ENCODE measurements at regions not wholly inside any gene's neighbourhood (a gene's known extent, or its start where the extent isn't known, plus 50 kb on each side); places are given as distances from the start of the nearest gene placed in this dataset.

- ATAC-seq (peak in 1 of 2 donors; percentile 43), DNase-seq (no peak)
- H3K27me3 ChIP-seq (ENCODE audit: low read depth) = no peaks in the 10 kb centered on the region
- H3K4me1 ChIP-seq = no peaks in the 10 kb centered on the region
- no peak overlapping the region for H3K4me3 ChIP-seq
- TF ChIP-seq CTCF (IDR thresholded peaks at IDR 0.05) = no peak
- H3K9me3 ChIP-seq = no peaks in the 10 kb centered on the region
- H3K36me3 ChIP-seq = no peaks in the 10 kb centered on the region
- no peak overlapping the region for H3K27ac ChIP-seq
- intact Hi-C loops (cut with DNase I) = no loop called here
Measured at GRCh38 chr14:55938249-55938791, 179.9 kb upstream of the PELI2 start.

- no peak overlapping the region for H3K4me3 ChIP-seq
- no peaks in the 10 kb centered on the region for H3K9me3 ChIP-seq
- H3K27me3 ChIP-seq (ENCODE audit: low read depth) = no peaks in the 10 kb centered on the region
- no peak overlapping the region for H3K27ac ChIP-seq
- H3K36me3 ChIP-seq = no peaks in the 10 kb centered on the region
- no peak for TF ChIP-seq CTCF (IDR thresholded peaks at IDR 0.05)
- ATAC-seq (no peak), DNase-seq (no peak)
- H3K4me1 ChIP-seq = no peaks in the 10 kb centered on the region
- intact Hi-C loops (cut with DNase I) = no loop called here
Measured at GRCh38 chr14:55942076-55942654, 176.0 kb upstream of the PELI2 start.

- no peak for TF ChIP-seq CTCF (IDR thresholded peaks at IDR 0.05)
- H3K27me3 ChIP-seq (ENCODE audit: low read depth) = no peaks in the 10 kb centered on the region
- intact Hi-C loops (cut with DNase I) = no loop called here
- H3K36me3 ChIP-seq = no peaks in the 10 kb centered on the region
- no peak for DNase-seq
- no peaks in the 10 kb centered on the region for H3K4me1 ChIP-seq
- ATAC-seq = no peak
- no peaks in the 10 kb centered on the region for H3K9me3 ChIP-seq
- H3K27ac ChIP-seq = no peak overlapping the region
- H3K4me3 ChIP-seq = no peak overlapping the region
Measured at GRCh38 chr14:55942826-55943225, 175.4 kb upstream of the PELI2 start.

GRCh38 chr14:55944757-55945156 lies 173.5 kb upstream of the PELI2 start:
- no peaks in the 10 kb centered on the region for H3K27me3 ChIP-seq (ENCODE audit: low read depth)
- H3K4me1 ChIP-seq = no peaks in the 10 kb centered on the region
- no peaks in the 10 kb centered on the region for H3K36me3 ChIP-seq
- no peak overlapping the region for H3K4me3 ChIP-seq
- H3K9me3 ChIP-seq = no peaks in the 10 kb centered on the region
- intact Hi-C loops (cut with DNase I) = no loop called here
- no peak for TF ChIP-seq CTCF (IDR thresholded peaks at IDR 0.05)
- H3K27ac ChIP-seq = no peak overlapping the region
- DNase-seq (no peak), ATAC-seq (no peak)

- TF ChIP-seq CTCF (IDR thresholded peaks at IDR 0.05) = no peak
- no peaks in the 10 kb centered on the region for H3K4me1 ChIP-seq
- H3K27ac ChIP-seq = no peak overlapping the region
- no peaks in the 10 kb centered on the region for H3K27me3 ChIP-seq (ENCODE audit: low read depth)
- H3K9me3 ChIP-seq = no peaks in the 10 kb centered on the region
- no peak overlapping the region for H3K4me3 ChIP-seq
- ATAC-seq = no peak
- DNase-seq = no peak
- intact Hi-C loops (cut with DNase I) = no loop called here
- H3K36me3 ChIP-seq = no peaks in the 10 kb centered on the region
Measured at GRCh38 chr14:55946231-55946630, 172.0 kb upstream of the PELI2 start.

All from lower lobe of right lung (tissue), 2 donors.